Ishikawa (cell line): ENCODE measurements at regions not wholly inside any gene's neighbourhood (a gene's known extent, or its start where the extent isn't known, plus 50 kb on each side); places are given as distances from the start of the nearest gene placed in this dataset.

Experiments
- CEBPB ChIP-seq: IDR thresholded peaks from 2 replicates; pipeline ENCODE4 v1.6.1; 2012
- CREB1 ChIP-seq: IDR thresholded peaks from 2 replicates; pipeline ENCODE4 v1.6.1; 2012; ENCODE audit warnings: low read depth
- EGR1 ChIP-seq: IDR thresholded peaks from 2 replicates; pipeline ENCODE4 v1.6.1; 2012
- EP300 ChIP-seq: IDR thresholded peaks from 2 replicates; pipeline ENCODE4 v1.6.1; 2012; ENCODE audit warnings: borderline replicate concordance
- FOXM1 ChIP-seq: IDR thresholded peaks from 2 replicates; pipeline ENCODE4 v1.6.1; 2012; ENCODE audit warnings: low read depth, borderline replicate concordance
- MAX ChIP-seq: IDR thresholded peaks from 2 replicates; pipeline ENCODE4 v1.6.1; 2012
- NFIC ChIP-seq: IDR thresholded peaks from 2 replicates; pipeline ENCODE4 v1.6.1; 2012
- RAD21 ChIP-seq: IDR thresholded peaks from 2 replicates; pipeline ENCODE4 v1.6.1; 2012; ENCODE audit warnings: low read depth
- REST ChIP-seq: IDR thresholded peaks from 2 replicates; pipeline ENCODE4 v1.6.1; 2012; ENCODE audit warnings: low read depth, mild to moderate bottlenecking
- TAF1 ChIP-seq: IDR thresholded peaks from 2 replicates; pipeline ENCODE4 v1.6.1; 2012; ENCODE audit warnings: low read depth, mild to moderate bottlenecking
- TCF12 ChIP-seq: IDR thresholded peaks from 2 replicates; pipeline ENCODE4 v1.6.1; 2012; ENCODE audit warnings: low read depth
- TEAD4 ChIP-seq: IDR thresholded peaks from 2 replicates; pipeline ENCODE4 v1.6.1; 2012
- USF1 ChIP-seq: IDR thresholded peaks from 2 replicates; pipeline ENCODE4 v1.6.1; 2012
- YY1 ChIP-seq: IDR thresholded peaks from 2 replicates; pipeline ENCODE4 v1.6.1; 2012; ENCODE audit warnings: low read depth
- ZBTB7A ChIP-seq: IDR thresholded peaks from 2 replicates; pipeline ENCODE4 v1.6.1; 2012; ENCODE audit warnings: low read depth

- no peak for TF ChIP-seq EP300
- no peak for TF ChIP-seq MAX
- no peak for TF ChIP-seq REST
- no peak for TF ChIP-seq USF1
- TF ChIP-seq EGR1 = no peak
- TF ChIP-seq TCF12 = no peak
These were observed 308.9 kb downstream of the DTWD2 start for GRCh38 chr5:118679264-118679940.

- TF ChIP-seq TEAD4 (no peak), NFIC (no peak), RAD21 (no peak), CREB1 (no peak), YY1 (no peak), CEBPB (no peak), USF1 (no peak), FOXM1 (no peak), REST (no peak), TAF1 (no peak), EP300 (no peak), EGR1 (no peak), ZBTB7A (no peak)
These were observed 309.6 kb downstream of the DTWD2 start for GRCh38 chr5:118678746-118679145.

- TF ChIP-seq FOXM1 (no peak), ZBTB7A (no peak), NFIC (no peak), EP300 (no peak), YY1 (no peak)
These were observed 313.1 kb downstream of the DTWD2 start for GRCh38 chr5:118675247-118675646.

GRCh38 chr5:118657576-118657975, 330.8 kb downstream of the DTWD2 start:
- no peak for TF ChIP-seq CEBPB
- TF ChIP-seq EP300 = no peak
- no peak for TF ChIP-seq REST
- TF ChIP-seq YY1 = no peak
- TF ChIP-seq TCF12 = no peak
- TF ChIP-seq NFIC = no peak
- no peak for TF ChIP-seq USF1
- TF ChIP-seq ZBTB7A = no peak
- TF ChIP-seq EGR1 = no peak
- no peak for TF ChIP-seq CREB1
- no peak for TF ChIP-seq MAX
- TF ChIP-seq TEAD4 = no peak
- TF ChIP-seq RAD21 = no peak
- TF ChIP-seq FOXM1 = no peak
- no peak for TF ChIP-seq TAF1

- TF ChIP-seq ZBTB7A (no peak), RAD21 (no peak), CREB1 (no peak), TCF12 (no peak), REST (no peak), EGR1 (no peak), YY1 (no peak), TEAD4 (no peak), EP300 (no peak), NFIC (no peak), CEBPB (no peak), USF1 (no peak), TAF1 (no peak), MAX (no peak), FOXM1 (no peak)
These were observed 334.5 kb downstream of the DTWD2 start for GRCh38 chr5:118653872-118654271.
